Left kidney (tissue), 1 donor: ENCODE measurements at regions not wholly inside any gene's neighbourhood (a gene's known extent, or its start where the extent isn't known, plus 50 kb on each side); places are given as distances from the start of the nearest gene placed in this dataset.
"Not testable (repeated sequence)": the region's sequence is repeated elsewhere in the genome, so short reads cannot be mapped to it uniquely, and the experiment has no call there.

ENCODE experiments used
- DNase-seq: peaks from one replicate; pipeline ENCODE4 v3.0.0-alpha.2; 2013

DNA sequence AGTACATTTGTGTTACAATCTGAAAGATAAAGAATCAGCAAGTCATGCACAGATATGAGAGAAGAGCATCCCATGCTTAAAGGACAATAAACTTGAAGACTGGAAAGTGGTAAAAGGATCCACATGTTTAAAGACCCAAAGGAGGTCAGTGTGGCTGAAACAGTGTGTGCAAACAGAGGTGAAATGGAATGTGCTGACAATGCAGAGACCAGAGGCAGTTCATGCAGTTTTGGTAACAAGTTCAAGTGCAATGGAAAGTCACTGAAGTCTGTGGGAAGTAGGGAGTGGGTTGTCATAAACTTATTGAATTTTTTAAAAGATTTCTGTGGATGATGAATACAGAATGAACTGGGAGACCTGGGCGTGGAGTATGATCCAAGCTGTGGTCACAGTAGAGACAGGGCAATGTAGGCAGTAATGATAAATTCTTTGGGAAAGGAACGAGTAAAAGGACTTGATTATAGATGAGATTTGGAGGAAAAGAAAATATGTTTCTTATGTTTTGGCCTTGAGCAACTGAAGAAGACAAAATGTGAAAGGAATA lies 408.0 kb downstream of the HGF start:
- no peak for DNase-seq

DNA sequence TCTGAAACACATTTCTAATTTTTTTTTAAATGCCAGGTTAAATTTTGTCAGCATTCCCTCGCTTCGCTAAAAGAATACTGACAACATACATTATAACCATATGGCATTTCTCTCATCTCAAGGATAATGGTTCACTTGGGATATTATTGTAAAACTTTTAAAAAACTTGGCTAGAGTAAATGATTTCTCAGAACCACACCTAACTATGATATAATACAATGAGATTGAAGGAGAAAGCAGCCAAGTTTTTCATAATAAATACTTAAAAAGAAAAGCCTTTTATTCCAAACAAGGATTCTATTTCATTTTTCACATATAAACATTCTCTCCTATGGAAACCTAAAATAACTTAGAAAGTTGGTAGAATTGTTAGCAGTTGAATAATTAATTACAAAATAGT lies 413.9 kb downstream of the HGF start:
- no peak for DNase-seq

DNA sequence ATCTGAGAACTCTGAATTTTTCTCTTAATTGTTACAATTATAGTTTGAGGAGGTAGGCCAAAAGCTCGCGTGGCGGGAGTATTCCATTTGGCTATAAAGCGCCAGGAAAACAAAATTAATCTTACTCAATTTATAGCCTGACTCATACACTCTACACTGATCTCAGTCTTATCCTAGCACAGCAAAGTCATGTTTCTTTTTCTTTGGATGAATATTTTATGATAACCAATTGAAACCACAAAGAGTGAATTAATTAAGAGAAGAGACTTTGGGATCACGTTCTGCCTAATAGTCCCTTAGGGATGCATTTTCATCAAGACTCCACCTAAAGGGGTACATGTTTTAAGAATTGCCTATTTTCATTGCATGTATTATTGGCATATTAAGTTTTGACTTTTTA lies 420.8 kb downstream of the HGF start:
- DNase-seq: no peak

DNA sequence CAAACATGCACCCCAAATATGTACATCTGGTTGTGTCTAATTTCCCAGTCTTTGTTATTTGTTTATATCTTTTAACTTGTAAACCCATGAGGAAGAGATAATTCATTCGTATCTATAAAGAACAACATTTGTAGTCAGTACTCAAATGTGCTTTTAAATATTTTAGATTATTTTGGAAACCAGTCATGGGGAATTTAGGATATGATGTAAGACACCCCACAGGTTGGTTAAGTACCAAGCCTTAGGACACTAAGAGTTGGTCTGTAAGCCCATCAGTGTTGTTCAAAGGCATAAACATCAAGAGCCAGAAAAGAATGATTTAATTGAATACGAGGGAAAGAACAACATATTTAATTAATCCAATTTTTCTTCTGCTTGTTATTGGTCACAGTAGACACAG lies 421.1 kb upstream of the SEMA3C start:
- no peak for DNase-seq

DNA sequence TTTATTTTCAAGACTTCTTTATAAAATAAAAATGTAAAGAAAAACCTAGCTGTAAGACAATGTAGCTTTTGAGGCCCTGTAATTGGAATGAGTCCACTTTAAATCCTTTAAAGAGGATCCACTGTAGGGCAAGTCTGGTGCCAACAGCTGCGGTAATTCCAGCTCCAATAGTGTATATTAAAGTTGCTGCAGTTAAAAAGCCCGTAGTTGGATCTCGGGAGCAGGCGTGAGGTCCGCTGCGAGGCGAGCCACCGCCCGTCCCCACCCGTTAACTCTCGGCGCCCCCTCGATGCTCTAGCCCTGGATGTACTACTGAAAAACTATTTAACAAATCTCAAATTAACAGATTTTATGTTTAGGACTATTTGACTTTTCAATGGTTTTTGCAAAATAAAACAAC lies 414.7 kb upstream of the SEMA3C start:
- DNase-seq: no peak

DNA sequence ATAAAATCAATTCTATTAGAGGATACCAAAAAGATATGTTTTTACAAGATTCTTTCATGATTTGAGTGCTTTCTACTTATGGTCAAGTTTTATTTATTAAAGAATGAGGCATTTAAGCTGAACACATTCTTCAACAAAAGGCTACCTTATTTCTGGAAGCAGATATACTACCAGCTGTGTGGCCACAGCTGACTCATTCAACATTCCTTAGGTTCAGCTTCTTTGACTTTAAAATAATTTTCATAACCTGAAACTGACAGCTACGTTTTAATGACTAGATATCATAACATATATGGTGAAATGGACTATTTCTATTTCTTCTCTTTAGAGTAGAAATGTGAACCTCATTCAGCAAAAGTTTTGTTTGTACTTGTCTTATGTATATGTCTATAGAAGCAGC lies 414.2 kb upstream of the SEMA3C start:
- no peak for DNase-seq

DNA sequence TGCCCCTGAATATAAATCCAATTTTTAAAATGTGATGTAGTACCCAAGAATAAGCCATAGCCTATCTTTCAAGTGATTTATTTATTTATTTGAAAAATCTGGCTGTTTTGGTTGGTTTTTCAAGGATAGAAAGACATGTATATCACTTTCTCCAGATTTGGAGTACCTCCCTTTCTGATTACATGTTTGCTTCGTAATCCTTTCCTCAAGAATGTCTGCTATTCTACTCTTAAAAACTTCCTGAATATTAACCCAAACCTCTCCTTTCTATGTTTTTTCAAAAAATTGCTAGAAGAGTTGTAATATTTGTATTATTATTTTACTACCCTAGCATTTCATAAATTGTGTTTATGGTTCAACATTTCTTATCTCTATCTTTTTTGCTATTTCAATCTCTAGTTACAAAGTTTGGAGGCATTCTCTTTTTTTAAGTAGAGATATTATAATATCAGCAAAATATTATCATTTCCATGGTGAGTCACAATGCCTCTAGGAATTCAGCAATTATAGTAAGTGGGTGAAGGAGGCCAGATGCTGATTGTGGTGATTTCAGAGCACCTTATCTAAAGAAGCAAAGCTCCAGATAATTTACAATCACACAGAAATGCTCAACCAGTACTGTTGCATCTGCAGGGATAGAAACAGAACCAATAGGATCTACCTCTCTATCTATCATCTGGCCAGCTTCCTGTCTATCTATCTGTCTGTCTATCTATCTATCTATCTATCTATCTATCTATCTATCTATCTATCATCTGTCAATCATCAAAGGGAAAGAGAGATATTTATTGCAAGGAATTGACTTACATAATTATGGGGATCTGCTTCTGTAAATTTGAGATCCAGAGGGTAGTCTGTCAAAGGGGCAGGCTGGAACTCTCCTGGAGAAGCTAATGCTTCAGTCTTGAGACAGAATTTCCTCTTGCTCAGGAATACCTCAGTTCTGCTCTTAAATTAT lies 412.5 kb upstream of the SEMA3C start:
- DNase-seq: no peak

DNA sequence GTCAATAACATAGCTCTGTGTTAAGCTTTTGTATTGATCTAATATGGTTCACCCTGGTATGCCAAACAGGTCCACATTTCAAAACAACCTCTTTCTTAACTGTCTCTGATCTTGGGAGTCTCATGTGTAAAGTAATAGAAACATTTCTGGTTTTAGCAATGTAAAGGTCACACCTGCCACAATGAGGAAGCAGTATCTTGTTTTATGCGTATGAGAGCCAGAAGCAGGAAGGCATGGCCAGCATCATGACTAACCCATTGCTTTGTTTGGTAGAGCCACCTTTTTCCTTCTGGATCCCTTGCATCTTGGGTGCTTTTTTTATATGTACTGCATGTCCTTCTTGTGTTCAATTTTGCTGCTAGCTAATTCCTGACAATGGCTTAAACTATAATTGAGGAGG lies 411.3 kb upstream of the SEMA3C start:
- DNase-seq: no peak

DNA sequence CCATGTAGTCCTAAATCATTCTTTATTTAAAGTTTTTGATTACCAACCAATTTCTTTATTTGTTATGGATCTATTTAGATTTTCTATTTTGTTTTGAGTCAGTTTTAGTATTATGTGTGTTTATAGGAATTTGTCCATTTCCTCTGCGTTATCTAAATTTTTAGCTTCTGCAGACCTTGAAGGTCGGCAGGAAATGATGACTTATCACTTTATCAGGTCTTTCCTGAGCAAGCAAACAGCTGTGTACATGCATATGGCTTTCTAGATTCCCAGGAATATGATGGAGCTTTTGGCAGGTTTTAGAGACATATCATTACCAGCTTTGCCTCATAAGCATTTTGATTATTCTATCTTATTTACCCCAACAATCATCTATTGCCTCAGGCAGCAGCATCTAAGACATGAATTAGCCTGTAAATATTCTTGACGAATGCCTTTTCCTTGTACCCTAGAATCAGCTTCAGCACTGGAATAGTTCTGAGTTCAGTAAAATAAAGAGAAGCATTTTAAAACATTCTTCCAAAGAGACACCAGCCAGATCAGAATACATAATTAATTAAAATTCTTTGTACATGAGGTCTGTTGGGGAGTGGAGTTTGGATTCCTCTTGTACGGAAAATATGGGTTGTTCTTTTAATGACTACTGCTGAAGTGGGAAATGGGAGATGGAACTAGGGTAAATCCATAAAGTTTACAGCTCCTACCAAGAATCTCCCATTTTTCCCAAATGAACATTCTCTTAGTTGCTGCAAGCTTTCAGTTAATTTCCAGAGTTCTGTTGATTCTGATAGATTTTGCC lies 408.8 kb upstream of the SEMA3C start:
- DNase-seq: no peak

DNA sequence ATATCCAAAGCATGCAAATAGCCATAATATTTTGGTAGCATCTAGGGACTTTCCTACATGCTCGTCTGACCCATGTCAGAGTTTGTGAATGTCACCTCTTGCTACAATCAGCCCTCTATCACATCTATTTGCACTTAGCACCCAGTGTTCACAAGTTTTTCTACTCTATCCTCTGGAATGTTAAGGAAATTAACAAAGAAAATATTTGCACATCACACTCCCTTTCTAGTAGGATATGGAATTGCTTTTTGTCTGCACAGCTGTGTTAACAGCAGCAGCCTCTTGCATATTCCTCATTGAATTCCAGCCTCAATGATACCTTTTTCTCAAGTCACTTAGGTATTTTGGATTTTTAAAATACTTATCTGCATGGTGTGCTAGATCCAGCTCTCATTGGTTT lies 403.1 kb upstream of the SEMA3C start:
- no peak for DNase-seq

DNA sequence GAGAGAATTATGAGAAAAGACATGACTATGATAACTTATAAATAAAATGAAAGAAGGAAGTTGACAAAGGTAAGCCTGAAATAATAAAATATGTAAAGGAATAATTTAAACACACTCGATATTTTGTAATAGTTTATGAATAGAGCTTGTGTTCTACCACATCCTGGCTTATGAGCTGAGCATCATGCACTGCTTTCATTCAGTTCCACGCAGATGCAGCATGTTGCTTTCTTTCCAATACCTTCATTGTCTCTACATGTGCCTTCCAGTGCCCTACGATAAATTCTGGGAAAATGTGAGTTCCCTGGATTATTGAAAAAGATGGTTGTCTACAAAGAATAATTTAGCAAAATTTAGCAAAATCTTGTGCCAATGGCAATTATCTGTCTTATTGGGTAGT lies 398.9 kb upstream of the SEMA3C start:
- DNase-seq: no peak

DNA sequence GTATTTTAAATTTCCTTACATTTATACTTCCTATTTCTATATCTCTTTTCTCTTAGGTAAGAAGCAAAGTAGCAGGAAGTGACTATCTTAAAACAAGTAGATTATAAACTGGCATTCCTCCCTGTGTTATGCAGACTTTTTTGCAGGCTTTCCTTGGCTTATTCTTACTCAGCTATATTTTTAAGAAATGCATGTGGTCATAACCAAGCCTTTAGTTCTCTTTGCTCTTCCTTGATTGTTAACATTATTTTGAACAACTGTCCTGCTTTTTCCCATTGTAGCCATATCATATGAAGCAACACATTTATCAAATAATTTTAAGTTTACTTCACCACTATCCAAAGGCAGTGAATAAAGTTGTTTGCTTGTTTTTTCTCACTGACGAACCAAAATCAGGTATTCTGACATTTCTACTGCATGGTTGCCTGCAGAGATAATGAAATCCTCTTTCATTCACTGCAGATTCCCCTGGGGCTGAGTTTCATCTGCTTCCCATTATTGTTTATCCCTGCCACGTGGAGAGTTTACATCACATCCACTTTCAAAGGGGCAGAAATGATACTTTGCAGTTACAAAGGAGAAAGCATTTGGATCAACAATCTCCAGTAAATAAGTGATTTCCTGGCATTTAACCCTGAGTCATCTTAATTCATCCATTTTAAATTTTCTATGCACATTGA lies 389.9 kb upstream of the SEMA3C start:
- DNase-seq: no peak

DNA sequence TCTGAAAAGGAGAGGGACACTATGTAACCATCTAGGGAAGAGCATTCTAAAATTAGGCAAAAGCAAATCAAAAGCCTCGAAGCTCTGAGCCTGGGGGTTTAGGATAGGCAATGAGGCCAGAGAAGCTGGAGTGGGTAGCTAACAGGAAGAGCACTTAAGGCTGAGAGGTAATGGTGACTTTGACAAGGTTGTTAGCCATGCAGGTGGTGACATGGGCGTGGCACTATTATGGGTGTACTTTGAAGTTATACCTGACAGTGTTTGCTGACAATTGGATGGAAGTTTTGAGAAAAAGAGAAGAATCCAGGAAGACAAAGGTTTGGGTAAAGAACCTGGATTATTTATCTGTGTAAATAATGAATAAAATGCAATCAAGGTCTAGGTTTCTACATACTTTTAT lies 383.0 kb upstream of the SEMA3C start:
- no peak for DNase-seq

DNA sequence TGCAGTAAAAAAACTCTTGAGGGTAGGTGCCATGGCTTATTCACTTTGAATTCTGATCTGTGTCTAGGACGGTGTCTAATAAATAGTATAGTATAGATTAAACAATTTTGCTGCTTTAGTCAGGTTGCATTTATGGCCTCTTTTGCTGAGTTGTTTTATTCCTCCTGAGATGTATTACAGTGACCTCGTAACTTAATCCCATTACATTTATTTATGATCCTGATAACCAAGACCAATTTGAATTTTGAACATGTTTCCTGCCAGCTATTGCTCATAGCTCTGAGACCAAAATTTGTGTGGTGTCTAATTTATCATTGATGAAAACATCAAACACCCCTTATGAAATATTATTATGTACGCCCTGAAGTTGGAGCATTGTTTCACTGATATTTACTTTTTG lies 381.9 kb upstream of the SEMA3C start:
- no peak for DNase-seq

DNA sequence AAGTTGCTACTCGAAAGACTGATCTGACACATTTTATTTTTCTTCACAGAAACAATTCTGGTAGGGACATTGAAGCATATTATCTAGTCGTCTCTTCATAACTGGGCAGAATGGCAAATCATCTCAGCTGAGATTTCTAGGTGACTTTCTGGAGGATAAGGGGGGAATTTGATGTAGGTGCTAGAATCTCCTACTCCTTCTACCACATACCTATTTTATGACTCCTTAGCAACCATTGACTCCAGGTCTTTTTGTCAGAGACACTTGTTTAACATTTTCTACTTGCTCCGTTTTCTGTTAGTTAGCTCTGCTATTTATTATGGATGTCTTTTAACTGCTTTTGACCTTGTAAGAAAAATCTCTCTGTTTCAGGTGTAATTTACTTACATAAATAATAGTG lies 380.9 kb upstream of the SEMA3C start:
- no peak for DNase-seq

DNA sequence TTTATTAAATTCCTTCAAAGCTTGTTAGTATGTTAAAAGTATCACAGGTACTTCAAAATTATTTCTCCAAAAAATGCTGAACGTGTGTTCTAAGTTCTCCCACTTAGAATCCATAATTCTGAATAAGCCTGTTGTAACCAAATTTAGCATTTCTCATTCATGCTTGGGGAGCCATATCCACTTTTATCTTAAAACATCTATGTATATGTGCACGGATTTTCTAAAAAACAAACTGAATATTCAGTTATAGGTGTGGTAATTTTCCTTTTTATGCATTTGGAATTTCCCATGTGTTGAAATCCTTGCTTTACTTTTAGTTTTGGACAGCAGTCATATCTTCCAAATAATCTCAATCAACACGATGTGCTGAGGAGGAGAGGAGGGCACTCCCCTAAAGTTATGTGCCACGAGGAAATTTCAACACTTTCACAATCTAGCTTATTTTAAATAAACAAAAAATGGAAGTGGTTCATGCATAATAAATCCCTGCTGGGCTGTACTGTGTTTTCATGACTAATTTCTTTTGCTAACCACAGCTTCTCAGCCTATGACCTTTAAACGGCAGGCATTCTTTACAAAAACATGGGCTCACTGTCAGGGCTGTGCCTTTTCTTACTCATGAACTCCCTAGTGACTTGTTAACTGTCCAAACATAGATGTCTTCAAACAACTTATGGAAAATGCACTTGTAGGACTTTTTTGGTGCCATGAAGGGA lies 380.3 kb upstream of the SEMA3C start:
- DNase-seq: no peak

DNA sequence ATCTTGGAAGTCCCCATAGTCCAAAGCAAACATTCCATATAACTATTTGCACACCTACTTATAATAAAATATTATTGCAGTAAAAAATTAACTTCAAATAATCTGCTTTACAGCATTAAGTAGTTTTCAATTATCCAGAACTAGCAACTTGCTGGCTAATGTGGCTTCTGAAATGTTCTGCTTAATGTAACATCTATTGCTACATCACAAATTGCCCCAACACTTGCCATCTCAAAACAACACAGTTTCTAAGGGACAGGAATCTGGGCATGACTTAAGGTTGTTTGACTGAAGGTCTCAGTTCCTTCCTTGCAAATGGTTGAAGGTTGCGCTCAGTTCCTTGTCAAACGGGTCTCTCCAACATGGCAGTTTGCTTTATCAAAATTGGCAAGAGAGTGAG lies 378.5 kb upstream of the SEMA3C start:
- no peak for DNase-seq

DNA sequence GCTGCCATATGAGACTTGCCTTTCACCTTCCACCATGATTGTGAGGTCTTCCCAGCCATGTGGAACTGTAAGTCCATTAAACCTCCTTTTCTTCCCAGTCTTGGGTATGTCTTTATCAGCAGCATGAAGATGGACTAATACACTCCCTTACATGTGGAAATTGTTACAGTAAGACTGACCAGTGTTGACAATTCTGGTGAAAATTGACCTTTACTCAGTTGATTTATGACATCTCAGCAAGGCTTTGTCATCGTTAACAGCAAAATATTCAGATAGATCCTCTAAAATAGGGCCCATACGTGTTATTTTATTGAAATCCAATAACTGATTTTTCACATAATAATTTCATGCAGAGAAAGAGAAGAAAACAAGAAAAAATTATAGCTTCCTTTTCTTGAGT lies 377.9 kb upstream of the SEMA3C start:
- DNase-seq: no peak

DNA sequence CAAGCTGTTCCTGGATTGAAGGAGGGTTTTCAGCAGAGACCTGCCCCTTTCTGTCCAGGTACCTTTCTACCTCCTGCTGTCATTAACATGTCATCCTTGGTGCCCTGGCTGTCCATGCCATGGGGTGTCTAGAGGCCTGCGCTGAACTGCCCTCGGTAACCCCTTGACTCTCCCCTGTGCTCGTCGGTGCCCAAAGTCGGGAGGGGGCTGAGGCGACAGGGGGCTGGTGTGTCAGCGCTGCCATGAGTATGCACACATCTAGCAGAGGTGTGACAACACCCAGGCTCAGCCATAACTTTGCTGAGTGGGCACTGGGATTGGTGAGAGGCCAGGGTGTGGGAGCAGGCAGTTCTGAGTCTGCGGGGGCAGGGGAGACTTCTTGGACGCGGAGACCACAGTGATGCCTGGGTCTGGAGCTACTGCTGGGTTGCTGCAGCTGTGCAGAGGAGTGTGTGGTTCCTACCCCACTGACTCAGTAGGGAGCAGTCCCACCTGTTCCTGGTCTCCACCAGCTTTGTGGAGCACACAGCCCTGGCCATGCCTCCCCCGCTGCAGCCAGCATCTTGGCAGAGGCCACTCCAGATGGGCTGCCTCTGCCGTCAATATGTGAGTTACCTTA lies 376.2 kb upstream of the SEMA3C start:
- no peak for DNase-seq

DNA sequence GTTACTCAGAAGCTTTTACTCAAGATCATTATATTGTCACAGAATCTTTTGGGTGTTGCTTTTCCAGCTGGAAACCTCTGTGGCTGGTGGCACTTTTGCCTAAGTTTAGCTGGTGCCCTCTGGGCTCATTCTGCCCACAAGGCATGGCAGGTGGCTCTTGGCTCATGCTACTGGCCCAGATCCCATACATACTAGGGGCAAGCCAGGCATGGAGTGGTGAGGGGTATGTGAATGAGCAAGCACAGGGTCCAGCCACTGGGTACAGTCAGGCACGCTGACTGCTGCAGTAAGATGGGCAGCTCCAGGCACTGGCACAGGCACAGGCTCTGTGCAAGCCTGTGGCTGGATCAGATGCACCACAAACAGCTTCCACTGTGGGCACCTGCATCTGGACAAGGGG lies 375.0 kb upstream of the SEMA3C start:
- no peak for DNase-seq

DNA sequence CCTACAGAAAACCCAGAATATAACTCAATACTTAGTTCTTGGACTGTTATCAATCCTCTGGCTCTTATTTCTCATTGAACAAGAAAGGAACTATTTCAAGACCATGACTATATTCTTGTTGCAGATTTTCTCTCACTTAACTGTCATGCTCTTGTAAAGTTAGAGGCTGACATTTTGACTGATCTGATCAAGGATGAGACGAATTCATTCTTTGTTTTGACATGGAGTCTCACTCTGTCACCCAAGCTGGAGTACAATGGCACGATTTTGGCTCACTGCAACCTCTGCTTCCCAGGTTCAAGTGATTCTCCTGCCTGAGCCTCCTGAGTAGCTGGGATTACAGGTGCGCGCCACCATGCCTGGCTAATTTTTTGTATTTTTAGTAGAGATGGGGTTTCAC lies 367.9 kb upstream of the SEMA3C start:
- DNase-seq: not testable (repeated sequence)
